Prostate gland (tissue), 2 donors: ENCODE measurements at regions not wholly inside any gene's neighbourhood (a gene's known extent, or its start where the extent isn't known, plus 50 kb on each side); places are given as distances from the start of the nearest gene placed in this dataset.

Source experiments
- CTCF ChIP-seq, 4 experiments: fragments of 200-600 bp in 2 of 4; fragments of 450-650 bp in 2 of 4; sonication (generic) in 2 of 4; IDR thresholded peaks; 1 replicate in 3 of 4; 2 replicates in 1 of 4; pipeline ENCODE4 v1.5.1; 2016 to 2019; ENCODE audit warnings: antibody characterized with exemption in 4 of 4, mild to moderate bottlenecking in 2 of 4, moderate library complexity in 2 of 4
- POLR2AphosphoS5 ChIP-seq: sonication (generic); formaldehyde crosslinking; IDR thresholded peaks from one replicate; pipeline ENCODE4 v1.6.1; 2017; ENCODE audit warnings: antibody characterized with exemption

GRCh38 chr7:19557726-19558465 lies 150.9 kb downstream of the POLR1F start:
- TF ChIP-seq CTCF (IDR thresholded peaks at IDR 0.05) (no peak), POLR2AphosphoS5 (no peak)
